ENCODE measurements at regions not wholly inside any gene's neighbourhood (a gene's known extent, or its start where the extent isn't known, plus 50 kb on each side); places are given as distances from the start of the nearest gene placed in this dataset.

GRCh38 chr3:55330355-55330754 lies 156.8 kb downstream of the WNT5A start:
- H3K36me3 Mint-ChIP-seq = no peaks in the 10 kb centered on the region

GRCh38 chr3:55329849-55330248 lies 157.3 kb downstream of the WNT5A start:
- Mint-ChIP-seq H3K36me3 (no peaks in the 10 kb centered on the region), H3K27ac (no peak overlapping the region), H3K4me1 (peaks cover 13% of the 10 kb centered on the region), H3K9me3 (peaks cover 9% of the 10 kb centered on the region), H3K27me3 (ENCODE audit: low read depth) (peaks cover 4% of the 10 kb centered on the region), H3K4me3 (no peak overlapping the region)
- TF ChIP-seq, protein P1, sequence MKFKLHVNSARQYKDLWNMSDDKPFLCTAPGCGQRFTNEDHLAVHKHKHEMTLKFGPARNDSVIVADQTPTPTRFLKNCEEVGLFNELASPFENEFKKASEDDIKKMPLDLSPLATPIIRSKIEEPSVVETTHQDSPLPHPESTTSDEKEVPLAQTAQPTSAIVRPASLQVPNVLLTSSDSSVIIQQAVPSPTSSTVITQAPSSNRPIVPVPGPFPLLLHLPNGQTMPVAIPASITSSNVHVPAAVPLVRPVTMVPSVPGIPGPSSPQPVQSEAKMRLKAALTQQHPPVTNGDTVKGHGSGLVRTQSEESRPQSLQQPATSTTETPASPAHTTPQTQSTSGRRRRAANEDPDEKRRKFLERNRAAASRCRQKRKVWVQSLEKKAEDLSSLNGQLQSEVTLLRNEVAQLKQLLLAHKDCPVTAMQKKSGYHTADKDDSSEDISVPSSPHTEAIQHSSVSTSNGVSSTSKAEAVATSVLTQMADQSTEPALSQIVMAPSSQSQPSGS (CRISPR knock-in tag; IDR thresholded peaks at IDR 0.05; ENCODE audit: borderline replicate concordance, low read depth) = no peak
- TF ChIP-seq NR3C1 (CRISPR knock-in tag; conservative IDR thresholded peaks at IDR 0.05; ENCODE audit: low read depth) (no peak), TEAD4 (CRISPR knock-in tag; IDR thresholded peaks at IDR 0.05) (no peak), NR1H2 (CRISPR knock-in tag; IDR thresholded peaks at IDR 0.05) (no peak), ARID4B (CRISPR knock-in tag; IDR thresholded peaks at IDR 0.05; ENCODE audit: borderline replicate concordance) (no peak), ZNF423 (CRISPR knock-in tag; IDR thresholded peaks at IDR 0.05) (no peak), ZBTB21 (CRISPR knock-in tag; IDR thresholded peaks at IDR 0.05; ENCODE audit: borderline replicate concordance) (no peak)
- TF ChIP-seq, protein P2, sequence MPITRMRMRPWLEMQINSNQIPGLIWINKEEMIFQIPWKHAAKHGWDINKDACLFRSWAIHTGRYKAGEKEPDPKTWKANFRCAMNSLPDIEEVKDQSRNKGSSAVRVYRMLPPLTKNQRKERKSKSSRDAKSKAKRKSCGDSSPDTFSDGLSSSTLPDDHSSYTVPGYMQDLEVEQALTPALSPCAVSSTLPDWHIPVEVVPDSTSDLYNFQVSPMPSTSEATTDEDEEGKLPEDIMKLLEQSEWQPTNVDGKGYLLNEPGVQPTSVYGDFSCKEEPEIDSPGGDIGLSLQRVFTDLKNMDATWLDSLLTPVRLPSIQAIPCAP (CRISPR knock-in tag; IDR thresholded peaks at IDR 0.05) = no peak
- ATAC-seq = no peak
- no peak for DNase-seq (ENCODE audit: low spot score)
- POLR2A ChIA-PET = no interaction called here
- CTCF ChIA-PET = no interaction called here

More at GRCh38 chr3:55330355-55330754, 156.8 kb downstream of the WNT5A start:
- ChIA-PET CTCF (no interaction called here), POLR2A (interaction anchor here (0.7 kb wide), 1 partner anchor 930 kb away, joined by 3 read pairs; no protein-coding TSS in a partner anchor)
- TF ChIP-seq E2F1 (CRISPR knock-in tag; IDR thresholded peaks at IDR 0.05) (no peak), ZBTB21 (CRISPR knock-in tag; IDR thresholded peaks at IDR 0.05; ENCODE audit: borderline replicate concordance) (no peak), ZNF423 (CRISPR knock-in tag; IDR thresholded peaks at IDR 0.05) (no peak), SMAD4 (CRISPR knock-in tag; IDR thresholded peaks at IDR 0.05) (no peak)
- Mint-ChIP-seq H3K4me3 (no peak overlapping the region), H3K27me3 (ENCODE audit: low read depth) (peaks cover 4% of the 10 kb centered on the region), H3K4me1 (peaks cover 13% of the 10 kb centered on the region), H3K9me3 (peaks cover 9% of the 10 kb centered on the region), H3K27ac (no peak overlapping the region)
- ATAC-seq = no peak
- no peak for DNase-seq (ENCODE audit: low spot score)

- Mint-ChIP-seq H3K4me3 (no peak overlapping the region), H3K27me3 (ENCODE audit: low read depth) (peaks cover 4% of the 10 kb centered on the region), H3K9me3 (peaks cover 9% of the 10 kb centered on the region), H3K27ac (no peak overlapping the region), H3K4me1 (peaks cover 13% of the 10 kb centered on the region), H3K36me3 (no peaks in the 10 kb centered on the region)
- DNase-seq (ENCODE audit: low spot score) = no peak
- ChIA-PET CTCF (no interaction called here), POLR2A (interaction anchor here (0.6 kb wide), 1 partner anchor 8 kb away, joined by 3 read pairs; no protein-coding TSS in a partner anchor)
- ATAC-seq = no peak
- TF ChIP-seq GTF2I (CRISPR knock-in tag; conservative IDR thresholded peaks at IDR 0.05) = no peak
- no peak for TF ChIP-seq GRHL2 (CRISPR knock-in tag; IDR thresholded peaks at IDR 0.05; ENCODE audit: insufficient replicate concordance, severe bottlenecking)
- TF ChIP-seq, protein P1 (CRISPR knock-in tag; IDR thresholded peaks at IDR 0.05; ENCODE audit: borderline replicate concordance, low read depth) = no peak
- TF ChIP-seq ZBTB21 (CRISPR knock-in tag; IDR thresholded peaks at IDR 0.05; ENCODE audit: borderline replicate concordance) = no peak
- TF ChIP-seq FOXP4 (CRISPR knock-in tag; IDR thresholded peaks at IDR 0.05) = no peak
- no peak for TF ChIP-seq ETV6 (CRISPR knock-in tag; IDR thresholded peaks at IDR 0.05)
- no peak for TF ChIP-seq NFYB (CRISPR knock-in tag; conservative IDR thresholded peaks at IDR 0.05; ENCODE audit: low read depth)
- TF ChIP-seq TEAD1 (CRISPR knock-in tag; IDR thresholded peaks at IDR 0.05) = no peak
- no peak for TF ChIP-seq NR3C1 (CRISPR knock-in tag; conservative IDR thresholded peaks at IDR 0.05; ENCODE audit: low read depth)
- no peak for TF ChIP-seq RORB (CRISPR knock-in tag; IDR thresholded peaks at IDR 0.05)
- no peak for TF ChIP-seq MYBL2 (CRISPR knock-in tag; IDR thresholded peaks at IDR 0.05)
Observed at GRCh38 chr3:55327131-55327920, 159.8 kb downstream of the WNT5A start.
